Activated naive CD4-positive, alpha-beta T cell treated with anti-CD3 and anti-CD28 coated beads for 36 hours (primary cell): ENCODE measurements at regions not wholly inside any gene's neighbourhood (a gene's known extent, or its start where the extent isn't known, plus 50 kb on each side); places are given as distances from the start of the nearest gene placed in this dataset.
A peak's percentile ranks its signal among the peaks of the same experiment; 100 is the strongest.

ENCODE experiments used
- CTCF ChIA-PET: fragments of 350-600 bp; sonication (Branson Sonifier 250); formaldehyde crosslinking; loops from one replicate; lab custom pipeline; 2021; ENCODE audit warnings: antibody characterized with exemption; lab: Charles Lee
- DNase-seq: peaks from one replicate; pipeline ENCODE4 v3.0.0-alpha.2; 2020
- H3K27ac Mint-ChIP-seq: one replicate; pipeline ENCODE4 v1.8.0; 2021; ENCODE audit warnings: mild to moderate bottlenecking, mixed read lengths
- H3K27me3 Mint-ChIP-seq: one replicate; pipeline ENCODE4 v1.8.0; 2021; ENCODE audit warnings: low read depth, mixed read lengths
- H3K36me3 Mint-ChIP-seq: one replicate; pipeline ENCODE4 v1.8.0; 2021; ENCODE audit warnings: low read depth, mixed read lengths
- H3K4me1 Mint-ChIP-seq: one replicate; pipeline ENCODE4 v1.8.0; 2021; ENCODE audit warnings: low read depth, mixed read lengths
- H3K4me3 Mint-ChIP-seq: one replicate; pipeline ENCODE4 v1.8.0; 2021; ENCODE audit warnings: mild to moderate bottlenecking, moderate library complexity, mixed read lengths
- H3K9me3 Mint-ChIP-seq: one replicate; pipeline ENCODE4 v1.8.0; 2021; ENCODE audit warnings: mixed read lengths
- intact Hi-C: fragments of 100-400 bp; cut with micrococcal nuclease; formaldehyde crosslinking; loops from one replicate; pipeline ENCODE4 v1.15.1; 2023

DNA sequence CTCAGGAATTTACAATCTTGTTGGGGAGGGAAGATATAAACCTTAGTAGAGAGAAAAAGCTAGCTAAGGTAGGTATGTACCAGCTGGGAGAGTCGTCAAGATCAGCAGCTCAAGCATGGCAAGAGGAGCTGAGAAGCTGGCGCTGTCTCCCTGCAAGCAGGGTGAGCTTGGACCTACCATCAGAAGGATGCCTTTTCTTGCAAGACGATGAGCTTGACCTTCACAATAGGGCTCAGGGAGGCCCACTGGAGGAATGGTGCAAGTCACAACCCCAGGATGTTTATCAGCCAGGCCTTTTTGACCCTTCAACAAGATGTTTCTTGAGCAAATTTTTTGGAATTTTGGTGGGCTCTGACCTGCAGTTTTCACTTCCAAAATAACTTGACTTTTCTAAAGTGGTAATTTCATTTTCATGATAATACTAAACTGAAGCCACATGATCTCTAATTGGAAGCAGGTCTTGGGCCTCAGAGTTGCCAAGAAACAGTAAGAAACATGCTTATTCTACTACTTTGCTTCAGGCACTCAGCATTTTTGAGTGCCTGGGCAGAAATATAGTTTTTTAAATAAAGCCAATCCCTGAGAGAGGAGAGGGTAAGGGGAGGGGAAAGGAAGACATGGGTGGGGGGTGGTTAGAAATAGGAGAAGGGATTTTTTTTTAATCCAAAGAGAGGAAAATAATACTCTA, 258.1 kb downstream of the CLIC5 start:
- Mint-ChIP-seq H3K36me3 (no peaks in the 10 kb centered on the region), H3K9me3 (no peaks in the 10 kb centered on the region), H3K4me1 (no peaks in the 10 kb centered on the region), H3K27me3 (peaks cover 9% of the 10 kb centered on the region), H3K27ac (no peak overlapping the region), H3K4me3 (no peak overlapping the region)
- DNase-seq = no peak
- intact Hi-C loops = no loop called here
- CTCF ChIA-PET = no interaction called here

DNA sequence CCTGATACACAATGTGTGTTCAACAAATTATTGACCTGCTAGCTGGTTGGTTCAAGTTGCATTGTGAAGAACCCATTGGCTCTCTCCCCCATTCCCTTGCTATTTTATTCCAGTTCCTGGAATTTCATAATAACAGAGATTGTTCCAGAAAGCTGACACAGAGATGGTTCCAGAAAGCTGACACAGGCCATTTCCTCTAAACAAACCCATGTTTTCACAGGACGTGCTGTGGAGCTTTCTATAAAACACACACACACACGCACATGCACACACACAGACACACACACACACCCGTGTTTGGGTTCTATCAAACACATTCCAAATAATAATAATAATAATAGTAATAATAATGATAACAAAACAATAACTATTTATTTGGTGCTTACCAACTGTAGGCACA, 259.1 kb downstream of the CLIC5 start:
- intact Hi-C loops = no loop called here
- Mint-ChIP-seq H3K27me3 (peaks cover 12% of the 10 kb centered on the region), H3K27ac (no peak overlapping the region), H3K4me1 (no peaks in the 10 kb centered on the region), H3K36me3 (no peaks in the 10 kb centered on the region), H3K4me3 (no peak overlapping the region), H3K9me3 (no peaks in the 10 kb centered on the region)
- no peak for DNase-seq
- CTCF ChIA-PET = no interaction called here

DNA sequence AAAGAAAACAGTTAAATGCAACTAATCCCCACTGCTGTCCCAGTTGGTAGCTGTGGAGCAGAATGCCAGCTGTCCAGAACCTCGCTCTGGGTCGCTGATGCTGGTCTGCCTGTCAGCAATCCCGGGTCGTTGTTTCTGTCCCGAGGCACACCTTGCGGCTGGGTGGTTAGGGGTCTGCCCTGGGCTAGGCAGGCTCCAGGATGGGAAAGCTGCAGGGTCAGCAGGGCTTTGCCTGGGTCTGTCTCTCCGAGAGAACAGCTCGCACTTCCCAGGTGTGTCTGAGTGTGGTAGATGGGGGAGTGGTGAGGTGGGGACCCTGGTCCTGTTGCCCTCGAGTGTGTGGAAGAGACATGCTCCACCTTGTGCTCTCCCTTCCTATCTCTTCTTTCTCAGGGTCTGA, 261.2 kb downstream of the CLIC5 start:
- intact Hi-C loops = no loop called here
- Mint-ChIP-seq H3K27ac (no peak overlapping the region), H3K27me3 (peaks cover 13% of the 10 kb centered on the region), H3K9me3 (no peaks in the 10 kb centered on the region), H3K4me3 (no peak overlapping the region), H3K4me1 (no peaks in the 10 kb centered on the region), H3K36me3 (no peaks in the 10 kb centered on the region)
- CTCF ChIA-PET = no interaction called here
- no peak for DNase-seq

DNA sequence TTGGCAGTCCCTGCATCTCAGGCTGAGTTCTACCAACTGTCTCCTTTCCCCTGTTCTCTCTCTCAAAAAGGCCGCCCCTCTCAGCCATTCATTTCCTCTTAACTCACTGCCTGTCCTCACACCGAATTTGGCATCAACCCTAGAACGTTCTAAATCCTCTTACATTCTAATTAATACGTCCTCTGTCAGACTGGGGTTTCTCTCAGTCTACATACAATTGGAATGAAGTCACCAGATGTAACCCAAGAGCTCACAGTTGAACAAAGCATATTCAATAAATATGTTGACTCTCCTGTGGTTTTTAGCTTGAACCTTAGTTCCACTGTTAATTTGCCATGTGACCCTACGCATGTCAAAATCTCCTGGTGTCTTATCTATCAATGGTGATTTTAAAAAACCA, 269.6 kb downstream of the CLIC5 start:
- H3K27me3 Mint-ChIP-seq = peaks cover 5% of the 10 kb centered on the region
- CTCF ChIA-PET = interaction anchor here (0.7 kb wide), 1 partner anchor 8 kb away, joined by 3 read pairs; no protein-coding TSS in a partner anchor
- no peak overlapping the region for H3K27ac Mint-ChIP-seq
- H3K9me3 Mint-ChIP-seq = peaks cover 8% of the 10 kb centered on the region
- DNase-seq = no peak
- no peaks in the 10 kb centered on the region for H3K36me3 Mint-ChIP-seq
- no peak overlapping the region for H3K4me3 Mint-ChIP-seq
- H3K4me1 Mint-ChIP-seq = peaks cover 10% of the 10 kb centered on the region
- intact Hi-C loops = no loop called here

DNA sequence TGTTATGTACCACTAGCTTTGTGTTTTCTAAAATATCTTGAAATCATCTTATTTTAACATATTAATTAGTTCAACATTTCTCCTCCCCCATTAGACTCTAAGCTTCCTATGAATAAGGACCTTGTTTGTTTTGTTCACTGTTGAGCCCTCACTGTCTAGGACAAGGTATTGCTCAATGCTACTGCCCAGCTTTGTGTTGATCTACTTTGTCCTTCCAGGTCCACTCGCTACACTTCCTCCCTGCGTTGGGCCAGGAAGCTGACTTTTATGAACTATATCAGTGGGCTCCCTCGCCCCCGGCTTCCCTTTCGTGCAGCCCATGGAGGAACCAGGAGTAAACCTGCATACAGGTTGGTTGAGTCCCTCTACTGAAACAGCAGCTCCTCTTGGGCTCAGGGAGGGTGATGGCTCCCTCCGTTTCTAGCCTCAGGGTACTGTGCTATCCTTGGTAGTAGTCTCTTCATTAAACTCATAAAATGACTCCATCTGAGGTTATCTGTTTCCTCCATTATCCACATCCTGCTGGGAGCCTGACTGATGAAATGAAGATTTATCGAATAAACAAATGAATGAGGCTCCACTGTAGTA, 272.5 kb downstream of the CLIC5 start:
- no peak for DNase-seq
- intact Hi-C loops = no loop called here
- CTCF ChIA-PET = no interaction called here
- H3K4me1 Mint-ChIP-seq = peaks cover 14% of the 10 kb centered on the region
- peaks cover 5% of the 10 kb centered on the region for H3K9me3 Mint-ChIP-seq
- no peak overlapping the region for H3K27ac Mint-ChIP-seq
- H3K27me3 Mint-ChIP-seq = peaks cover 2% of the 10 kb centered on the region
- H3K4me3 Mint-ChIP-seq = no peak overlapping the region
- H3K36me3 Mint-ChIP-seq = no peaks in the 10 kb centered on the region

DNA sequence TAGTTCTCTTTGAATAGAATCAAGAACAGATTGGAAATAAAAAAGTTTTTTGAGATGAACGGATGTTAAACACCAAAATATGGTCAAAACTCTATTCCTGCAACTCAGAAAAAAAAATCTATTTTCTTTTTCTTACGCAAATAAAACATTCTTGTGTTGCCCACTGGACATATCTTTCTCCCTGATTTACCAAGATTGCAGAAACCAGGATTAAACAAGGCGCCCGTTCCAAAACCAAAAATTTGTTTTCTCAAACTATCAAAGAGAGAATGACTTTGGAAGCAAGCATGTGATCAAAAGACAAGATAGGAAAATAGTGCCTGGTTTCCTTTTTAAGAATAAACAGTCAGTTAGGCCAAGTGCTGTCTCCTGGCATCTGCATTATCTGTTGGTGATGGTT, 273.1 kb downstream of the CLIC5 start:
- CTCF ChIA-PET = no interaction called here
- no peak for DNase-seq

DNA sequence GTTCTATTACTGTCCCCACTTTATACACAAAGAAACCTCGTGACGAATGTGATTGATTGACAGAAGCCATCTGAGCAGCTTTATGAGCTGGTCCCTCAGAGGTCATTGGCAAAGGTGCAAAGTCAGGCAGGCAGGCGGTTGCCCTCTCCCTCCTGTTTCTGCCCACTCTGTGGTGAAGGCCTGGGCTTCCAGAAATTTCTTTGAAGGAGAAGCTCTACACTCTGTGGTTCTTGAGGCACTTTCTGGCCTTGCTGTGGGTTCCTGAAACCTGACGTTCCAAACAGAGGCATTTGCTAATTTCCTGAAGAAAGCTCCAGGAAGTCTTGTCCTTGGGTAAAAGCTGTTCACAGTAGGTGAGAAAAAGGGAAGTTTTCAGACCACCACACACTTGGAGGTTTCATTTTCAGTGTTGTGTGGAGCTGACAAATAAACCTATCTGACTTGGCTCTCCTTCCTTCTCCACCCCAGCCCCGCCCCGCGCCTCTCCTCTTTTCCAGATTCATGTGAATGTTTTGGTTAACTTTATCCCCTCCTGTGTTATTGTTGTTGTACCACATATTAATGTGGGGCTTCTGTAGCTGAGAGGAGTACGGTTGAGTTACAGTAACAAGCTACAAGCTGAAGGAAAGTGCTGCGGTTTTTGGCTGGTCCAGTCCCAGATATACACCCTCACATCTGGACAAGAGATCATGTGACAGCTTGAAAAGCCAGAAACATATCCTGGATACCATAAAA, 274.1 kb downstream of the CLIC5 start:
- no peak overlapping the region for H3K4me3 Mint-ChIP-seq

More for the DNA sequence above, 273.1 kb downstream of the CLIC5 start:
- peaks cover 2% of the 10 kb centered on the region for H3K27me3 Mint-ChIP-seq
- H3K4me3 Mint-ChIP-seq = no peak overlapping the region
- peaks cover 19% of the 10 kb centered on the region for H3K4me1 Mint-ChIP-seq
- no peak overlapping the region for H3K27ac Mint-ChIP-seq
- H3K36me3 Mint-ChIP-seq = no peaks in the 10 kb centered on the region
- intact Hi-C loops = no loop called here
- peaks cover 3% of the 10 kb centered on the region for H3K9me3 Mint-ChIP-seq

DNA sequence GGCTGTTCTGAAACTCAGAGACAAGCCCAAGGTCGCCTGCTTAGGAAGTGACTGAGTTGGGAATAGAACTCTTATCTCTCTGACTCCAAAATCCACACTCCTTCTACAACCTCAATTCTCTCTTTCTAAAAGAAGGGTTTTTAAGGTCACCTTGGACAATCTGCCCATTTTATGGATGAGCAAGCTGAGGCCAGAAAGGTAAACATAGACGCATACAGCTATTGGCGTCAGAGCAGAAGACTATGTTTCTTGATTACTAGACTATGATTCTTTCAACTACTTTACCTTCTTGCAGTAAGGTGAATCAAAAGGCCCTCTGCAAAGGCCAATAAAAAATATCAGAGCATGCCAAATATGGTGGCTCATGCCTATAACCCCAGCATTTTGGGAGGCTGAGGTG, 276.6 kb downstream of the CLIC5 start:
- no peak overlapping the region for H3K27ac Mint-ChIP-seq
- H3K36me3 Mint-ChIP-seq = no peaks in the 10 kb centered on the region
- DNase-seq = no peak
- H3K4me3 Mint-ChIP-seq = no peak overlapping the region
- H3K4me1 Mint-ChIP-seq = peaks cover 32% of the 10 kb centered on the region
- H3K27me3 Mint-ChIP-seq = peaks cover 17% of the 10 kb centered on the region
- no peaks in the 10 kb centered on the region for H3K9me3 Mint-ChIP-seq
- intact Hi-C loops = loop anchor here (5.0 kb wide), 1 partner anchor 273 kb away; no protein-coding TSS in a partner anchor
- CTCF ChIA-PET = interaction anchor here (0.6 kb wide), 1 partner anchor 297 kb away, joined by 3 read pairs; no protein-coding TSS in a partner anchor

More for the DNA sequence above, 274.1 kb downstream of the CLIC5 start:
- no peak for DNase-seq
- H3K27me3 Mint-ChIP-seq = peaks cover 2% of the 10 kb centered on the region
- H3K36me3 Mint-ChIP-seq = no peaks in the 10 kb centered on the region
- CTCF ChIA-PET = no interaction called here
- no peak overlapping the region for H3K27ac Mint-ChIP-seq
- intact Hi-C loops = no loop called here
- no peaks in the 10 kb centered on the region for H3K9me3 Mint-ChIP-seq
- peaks cover 29% of the 10 kb centered on the region for H3K4me1 Mint-ChIP-seq

DNA sequence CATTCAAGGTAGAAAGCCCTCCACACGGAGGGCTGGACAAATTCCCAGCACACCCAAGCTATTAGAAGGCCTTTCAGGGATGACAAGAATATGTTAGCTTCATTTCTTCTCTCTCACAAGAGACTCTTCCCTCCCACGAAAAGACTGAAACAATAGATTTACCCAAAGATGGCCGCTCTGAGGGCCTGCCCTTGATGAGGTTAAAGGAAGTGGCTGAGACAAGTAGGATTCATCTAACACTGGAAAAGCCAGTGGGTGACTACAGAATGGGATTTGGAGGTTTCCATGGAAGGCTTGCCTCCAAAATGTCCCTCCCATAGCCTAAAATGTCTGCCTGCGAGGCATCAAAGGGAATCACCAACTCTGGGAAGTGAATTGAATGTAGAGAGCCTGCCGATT, 277.6 kb downstream of the CLIC5 start:
- Mint-ChIP-seq H3K27me3 (peaks cover 23% of the 10 kb centered on the region), H3K27ac (no peak overlapping the region), H3K4me1 (peaks cover 32% of the 10 kb centered on the region), H3K4me3 (no peak overlapping the region), H3K36me3 (no peaks in the 10 kb centered on the region), H3K9me3 (no peaks in the 10 kb centered on the region)
- CTCF ChIA-PET = interaction anchor here (0.7 to 1.6 kb wide), 3 partner anchors 8 to 185 kb away, joined by 3 to 8 read pairs (median 3); no protein-coding TSS in a partner anchor
- no peak for DNase-seq
- intact Hi-C loops = loop anchor here (5.0 kb wide), 1 partner anchor 274 kb away; no protein-coding TSS in a partner anchor

DNA sequence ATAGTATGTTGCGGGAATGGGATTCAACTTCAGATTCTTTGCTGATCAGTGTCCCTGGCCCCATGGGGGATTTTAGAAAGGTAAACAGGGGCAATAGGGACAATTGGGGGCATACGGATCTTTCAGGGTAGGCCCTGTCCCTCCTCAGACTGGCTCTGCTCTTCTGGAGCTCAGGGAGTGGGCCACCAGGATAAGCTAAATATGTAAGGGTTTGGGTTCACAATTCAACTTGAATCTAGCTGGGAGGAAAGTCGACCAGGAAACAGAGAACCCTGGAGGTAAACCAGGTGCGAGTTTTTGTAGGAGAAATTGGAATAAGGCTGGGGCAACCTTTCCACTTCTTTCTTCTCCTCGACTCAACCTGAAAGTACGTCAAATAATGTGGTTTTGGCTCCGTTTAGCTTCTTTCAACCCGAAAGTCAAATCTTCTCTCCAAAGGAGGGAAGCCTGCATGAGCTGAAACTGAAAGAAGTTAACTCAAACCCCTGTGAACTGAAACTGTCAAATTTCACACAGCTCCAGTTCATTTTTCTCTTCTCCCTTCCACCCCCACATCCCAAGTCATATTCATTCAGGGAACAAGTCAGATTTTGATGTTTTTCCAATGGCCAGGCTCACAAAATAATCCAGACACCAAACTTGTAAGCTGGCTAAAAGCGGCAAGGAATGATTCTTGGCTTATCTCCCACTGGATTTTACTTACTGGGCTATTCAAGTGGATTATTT, 278.2 kb downstream of the CLIC5 start:
- no peak overlapping the region for H3K4me3 Mint-ChIP-seq
- H3K4me1 Mint-ChIP-seq = peaks cover 32% of the 10 kb centered on the region
- intact Hi-C loops = loop anchor here (1.0 to 5.0 kb wide), 8 partner anchors 23 to 315 kb away; no protein-coding TSS in a partner anchor
- peak overlapping the region; percentile 9 for H3K27ac Mint-ChIP-seq
- peaks cover 29% of the 10 kb centered on the region for H3K27me3 Mint-ChIP-seq
- CTCF ChIA-PET = interaction anchor here (0.6 to 1.6 kb wide), 4 partner anchors 8 to 185 kb away, joined by 3 to 8 read pairs (median 3); no protein-coding TSS in a partner anchor
- no peaks in the 10 kb centered on the region for H3K36me3 Mint-ChIP-seq
- no peaks in the 10 kb centered on the region for H3K9me3 Mint-ChIP-seq
- DNase-seq = peak; percentile 38

DNA sequence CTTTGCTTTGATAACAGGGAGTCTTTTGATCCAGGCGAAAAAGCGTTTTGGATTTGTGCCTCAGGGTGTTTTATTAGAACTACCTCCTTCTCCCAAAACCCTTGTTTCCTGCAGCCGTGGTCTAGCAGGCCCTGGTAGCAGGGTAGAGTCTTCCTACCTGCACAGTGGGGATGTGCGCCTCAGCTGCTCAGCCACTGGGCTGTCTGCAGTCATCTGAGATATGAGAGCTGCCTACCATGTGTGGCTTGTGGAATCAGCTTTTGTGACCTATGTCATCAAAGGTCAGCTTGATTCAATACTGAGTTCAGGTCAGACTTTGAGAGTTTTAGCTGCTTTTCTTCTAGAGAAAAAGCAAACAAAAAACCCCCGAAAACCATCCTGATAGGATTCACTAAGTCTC, 279.5 kb downstream of the CLIC5 start:
- H3K36me3 Mint-ChIP-seq = no peaks in the 10 kb centered on the region
- H3K27ac Mint-ChIP-seq = no peak overlapping the region
- H3K27me3 Mint-ChIP-seq = peaks cover 27% of the 10 kb centered on the region
- H3K9me3 Mint-ChIP-seq = no peaks in the 10 kb centered on the region
- no peak overlapping the region for H3K4me3 Mint-ChIP-seq
- CTCF ChIA-PET = no interaction called here
- no peak for DNase-seq
- intact Hi-C loops = loop anchor here (2.0 to 5.0 kb wide), 2 partner anchors 257 to 276 kb away; no protein-coding TSS in a partner anchor
- H3K4me1 Mint-ChIP-seq = peaks cover 23% of the 10 kb centered on the region

DNA sequence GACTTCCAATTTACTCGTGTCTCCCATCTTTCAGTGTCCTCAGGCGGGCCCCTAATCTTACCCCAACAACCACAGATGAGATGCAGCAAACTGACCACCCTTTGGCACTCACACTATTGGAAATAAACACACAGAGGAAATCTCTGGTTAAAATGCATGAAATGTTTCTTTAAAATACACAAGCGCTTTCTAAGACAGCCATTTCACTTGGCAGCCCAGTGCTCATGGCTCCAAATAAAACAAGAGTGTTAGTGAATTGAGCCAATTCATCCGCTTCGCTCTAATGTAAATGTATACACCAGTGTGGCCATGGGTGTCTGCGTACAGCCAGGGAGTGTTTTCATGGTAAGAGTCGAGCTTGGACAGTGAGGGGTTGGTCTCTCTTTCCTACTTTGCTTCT, 282.9 kb downstream of the CLIC5 start:
- CTCF ChIA-PET = no interaction called here
- intact Hi-C loops = no loop called here
- DNase-seq = no peak

More for the DNA sequence above, 282.9 kb downstream of the CLIC5 start:
- Mint-ChIP-seq H3K9me3 (no peaks in the 10 kb centered on the region), H3K27me3 (peaks cover 27% of the 10 kb centered on the region), H3K36me3 (no peaks in the 10 kb centered on the region), H3K4me3 (no peak overlapping the region), H3K27ac (no peak overlapping the region), H3K4me1 (peaks cover 14% of the 10 kb centered on the region)
